ENCODE measurements at regions not wholly inside any gene's neighbourhood (a gene's known extent, or its start where the extent isn't known, plus 50 kb on each side); places are given as distances from the start of the nearest gene placed in this dataset.

- H4K20me1 ChIP-seq (ENCODE audit: insufficient read depth, low read length) = no peaks in the 10 kb centered on the region
- no peak overlapping the region for H3K4me3 ChIP-seq (ENCODE audit: low read depth in 1 of 2, low read length in 2 of 2)
- ATAC-seq (ENCODE audit: insufficient read depth, low read depth) (no peak), DNase-seq (no peak)
- H3K4me1 ChIP-seq (ENCODE audit: insufficient read depth, low read length) = no peaks in the 10 kb centered on the region
- no peak overlapping the region for H3K9ac ChIP-seq (ENCODE audit: low read depth, low read length)
- H3K79me2 ChIP-seq (ENCODE audit: insufficient read depth, low read length) = no peaks in the 10 kb centered on the region
- no peaks in the 10 kb centered on the region for H3K36me3 ChIP-seq (ENCODE audit: insufficient read depth, low read length)
- H2AFZ ChIP-seq (ENCODE audit: low read depth, low read length) = no peak overlapping the region
- TF ChIP-seq CTCF (IDR thresholded peaks at IDR 0.05; ENCODE audit: borderline replicate concordance, extremely low read depth, low read length, poor library complexity, severe bottlenecking) = no peak
- TF ChIP-seq EZH2 (IDR thresholded peaks at IDR 0.05; ENCODE audit: borderline replicate concordance, low read depth, low read length, severe bottlenecking) = no peak
- H3K27me3 ChIP-seq (ENCODE audit: insufficient read depth, low read length, poor library complexity) = no peaks in the 10 kb centered on the region
- H3K4me2 ChIP-seq (ENCODE audit: insufficient read depth, low read length) = no peak overlapping the region
- H3K27ac ChIP-seq (ENCODE audit: low read length) = no peak overlapping the region
- no peaks in the 10 kb centered on the region for H3K9me3 ChIP-seq (ENCODE audit: insufficient read depth, low read length, severe bottlenecking)
Observed at GRCh38 chr12:32032205-32032810, 73.1 kb downstream of the RESF1 start.

DNA sequence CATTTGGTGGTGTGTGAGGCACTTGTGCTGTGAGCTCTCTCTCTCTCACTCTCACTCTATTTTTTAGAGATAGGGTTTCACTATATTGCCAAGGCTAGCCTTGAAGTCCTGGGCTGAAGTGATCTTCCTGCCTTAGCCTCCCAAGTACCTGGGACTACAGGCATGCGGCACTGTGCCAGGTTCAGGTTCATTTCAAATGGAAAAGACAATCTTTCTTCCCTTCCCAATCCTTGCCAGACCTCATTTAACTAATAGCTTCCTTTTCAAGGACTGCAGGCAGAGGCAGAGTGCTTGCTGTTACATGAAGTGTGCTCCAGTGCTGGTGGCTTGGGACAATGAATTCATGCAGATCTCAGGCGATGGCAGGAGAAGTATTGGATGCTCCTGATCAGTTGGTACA, 73.2 kb upstream of the BICD1 start:
- no peak overlapping the region for H3K4me2 ChIP-seq (ENCODE audit: insufficient read depth, low read length)
- H3K79me2 ChIP-seq (ENCODE audit: insufficient read depth, low read length) = no peaks in the 10 kb centered on the region
- no peaks in the 10 kb centered on the region for H4K20me1 ChIP-seq (ENCODE audit: insufficient read depth, low read length)
- H3K9ac ChIP-seq (ENCODE audit: low read depth, low read length) = no peak overlapping the region
- no peak overlapping the region for H2AFZ ChIP-seq (ENCODE audit: low read depth, low read length)
- no peak for TF ChIP-seq CTCF (IDR thresholded peaks at IDR 0.05; ENCODE audit: borderline replicate concordance, extremely low read depth, low read length, poor library complexity, severe bottlenecking)
- no peak for TF ChIP-seq EZH2 (IDR thresholded peaks at IDR 0.05; ENCODE audit: borderline replicate concordance, low read depth, low read length, severe bottlenecking)
- H3K4me1 ChIP-seq (ENCODE audit: insufficient read depth, low read length) = no peaks in the 10 kb centered on the region
- no peaks in the 10 kb centered on the region for H3K9me3 ChIP-seq (ENCODE audit: insufficient read depth, low read length, severe bottlenecking)
- H3K36me3 ChIP-seq (ENCODE audit: insufficient read depth, low read length) = no peaks in the 10 kb centered on the region
- no peaks in the 10 kb centered on the region for H3K27me3 ChIP-seq (ENCODE audit: insufficient read depth, low read length, poor library complexity)
- ATAC-seq (ENCODE audit: insufficient read depth, low read depth) (no peak), DNase-seq (no peak)
- no peak overlapping the region for H3K4me3 ChIP-seq (ENCODE audit: low read depth in 1 of 2, low read length in 2 of 2)
- H3K27ac ChIP-seq (ENCODE audit: low read length) = no peak overlapping the region

DNA sequence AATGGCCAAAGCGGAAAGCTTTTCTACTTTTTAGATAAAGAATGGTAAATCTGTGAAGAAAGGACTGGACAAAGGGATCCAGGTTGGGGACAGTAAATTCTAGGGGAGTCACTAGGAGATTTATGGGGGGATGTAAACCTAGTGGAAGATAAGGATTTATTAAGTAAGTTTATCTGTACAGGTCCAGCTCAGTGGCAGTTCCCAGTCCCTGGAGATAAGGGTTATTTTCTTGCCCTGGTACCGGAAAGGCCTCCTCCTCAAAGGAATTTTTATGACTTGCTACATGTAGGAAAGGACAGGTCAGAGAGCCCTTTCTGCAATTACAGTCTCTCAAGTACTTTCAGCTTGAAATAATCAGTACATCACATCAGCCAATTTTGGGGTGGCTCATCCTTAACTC, 72.6 kb upstream of the BICD1 start:
- Histone ChIP-seq H3K27me3 (ENCODE audit: insufficient read depth, low read length, poor library complexity) (no peaks in the 10 kb centered on the region), H3K36me3 (ENCODE audit: insufficient read depth, low read length) (no peaks in the 10 kb centered on the region), H3K4me1 (ENCODE audit: insufficient read depth, low read length) (no peaks in the 10 kb centered on the region), H4K20me1 (ENCODE audit: insufficient read depth, low read length) (no peaks in the 10 kb centered on the region), H3K79me2 (ENCODE audit: insufficient read depth, low read length) (no peaks in the 10 kb centered on the region), H3K9ac (ENCODE audit: low read depth, low read length) (no peak overlapping the region), H3K9me3 (ENCODE audit: insufficient read depth, low read length, severe bottlenecking) (no peaks in the 10 kb centered on the region), H3K4me2 (ENCODE audit: insufficient read depth, low read length) (no peak overlapping the region), H3K4me3 (ENCODE audit: low read depth in 1 of 2, low read length in 2 of 2) (no peak overlapping the region), H2AFZ (ENCODE audit: low read depth, low read length) (no peak overlapping the region), H3K27ac (ENCODE audit: low read length) (no peak overlapping the region)
- DNase-seq (no peak), ATAC-seq (ENCODE audit: insufficient read depth, low read depth) (no peak)
- no peak for TF ChIP-seq CTCF (IDR thresholded peaks at IDR 0.05; ENCODE audit: borderline replicate concordance, extremely low read depth, low read length, poor library complexity, severe bottlenecking)
- no peak for TF ChIP-seq EZH2 (IDR thresholded peaks at IDR 0.05; ENCODE audit: borderline replicate concordance, low read depth, low read length, severe bottlenecking)
